ENCODE measurements at regions not wholly inside any gene's neighbourhood (a gene's known extent, or its start where the extent isn't known, plus 50 kb on each side); places are given as distances from the start of the nearest gene placed in this dataset.

GRCh38 chr14:66129224-66129623 lies 356.9 kb upstream of the CCDC196 start:
- TF ChIP-seq CTCF (IDR thresholded peaks at IDR 0.05) = no peak
- DNase-seq (ENCODE audit: low spot score) = no peak
- no peak for ATAC-seq (ENCODE audit: low FRiP score)

- TF ChIP-seq CTCF (IDR thresholded peaks at IDR 0.05) = no peak
- DNase-seq (ENCODE audit: low spot score) (no peak), ATAC-seq (ENCODE audit: low FRiP score) (no peak)
These were observed 355.1 kb upstream of the CCDC196 start for GRCh38 chr14:66131111-66131510.

- DNase-seq (ENCODE audit: low spot score) (no peak), ATAC-seq (ENCODE audit: low FRiP score) (no peak)
- TF ChIP-seq CTCF (IDR thresholded peaks at IDR 0.05) = no peak
These were observed 352.5 kb upstream of the CCDC196 start for GRCh38 chr14:66133666-66134065.

GRCh38 chr14:66135831-66136230 lies 350.3 kb upstream of the CCDC196 start:
- DNase-seq (ENCODE audit: low spot score) (no peak), ATAC-seq (ENCODE audit: low FRiP score) (no peak)
- TF ChIP-seq CTCF (IDR thresholded peaks at IDR 0.05) = no peak

- ATAC-seq (ENCODE audit: low FRiP score) = no peak
These were observed 349.1 kb upstream of the CCDC196 start for GRCh38 chr14:66137081-66137480.

GRCh38 chr14:66139432-66139831 lies 346.7 kb upstream of the CCDC196 start:
- ATAC-seq (ENCODE audit: low FRiP score) (no peak), DNase-seq (ENCODE audit: low spot score) (no peak)
- no peak for TF ChIP-seq CTCF (IDR thresholded peaks at IDR 0.05)

More at GRCh38 chr14:66137081-66137480, 349.1 kb upstream of the CCDC196 start:
- no peak for DNase-seq (ENCODE audit: low spot score)
- TF ChIP-seq CTCF (IDR thresholded peaks at IDR 0.05) = no peak

GRCh38 chr14:66140213-66140918 lies 345.8 kb upstream of the CCDC196 start:
- DNase-seq (ENCODE audit: low spot score) = no peak
- ATAC-seq (ENCODE audit: low FRiP score) = no peak
- TF ChIP-seq CTCF (IDR thresholded peaks at IDR 0.05) = no peak

Data from omental fat pad (tissue), 3 donors.